ENCODE measurements at regions not wholly inside any gene's neighbourhood (a gene's known extent, or its start where the extent isn't known, plus 50 kb on each side); places are given as distances from the start of the nearest gene placed in this dataset.
"Not testable (repeated sequence)": the region's sequence is repeated elsewhere in the genome, so short reads cannot be mapped to it uniquely, and the experiment has no call there.

- no peak overlapping the region for H3K4me3 ChIP-seq (ENCODE audit: low read depth, low read length)
- DNase-seq (ENCODE audit: low read depth): no peak
- TF ChIP-seq MYC (IDR thresholded peaks at IDR 0.05; ENCODE audit: low read depth, low read length): no peak
- TF ChIP-seq, protein P1, sequence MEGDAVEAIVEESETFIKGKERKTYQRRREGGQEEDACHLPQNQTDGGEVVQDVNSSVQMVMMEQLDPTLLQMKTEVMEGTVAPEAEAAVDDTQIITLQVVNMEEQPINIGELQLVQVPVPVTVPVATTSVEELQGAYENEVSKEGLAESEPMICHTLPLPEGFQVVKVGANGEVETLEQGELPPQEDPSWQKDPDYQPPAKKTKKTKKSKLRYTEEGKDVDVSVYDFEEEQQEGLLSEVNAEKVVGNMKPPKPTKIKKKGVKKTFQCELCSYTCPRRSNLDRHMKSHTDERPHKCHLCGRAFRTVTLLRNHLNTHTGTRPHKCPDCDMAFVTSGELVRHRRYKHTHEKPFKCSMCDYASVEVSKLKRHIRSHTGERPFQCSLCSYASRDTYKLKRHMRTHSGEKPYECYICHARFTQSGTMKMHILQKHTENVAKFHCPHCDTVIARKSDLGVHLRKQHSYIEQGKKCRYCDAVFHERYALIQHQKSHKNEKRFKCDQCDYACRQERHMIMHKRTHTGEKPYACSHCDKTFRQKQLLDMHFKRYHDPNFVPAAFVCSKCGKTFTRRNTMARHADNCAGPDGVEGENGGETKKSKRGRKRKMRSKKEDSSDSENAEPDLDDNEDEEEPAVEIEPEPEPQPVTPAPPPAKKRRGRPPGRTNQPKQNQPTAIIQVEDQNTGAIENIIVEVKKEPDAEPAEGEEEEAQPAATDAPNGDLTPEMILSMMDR (IDR thresholded peaks at IDR 0.05; ENCODE audit: low read depth, low read length): no peak
- no peak for TF ChIP-seq POLR2A (IDR thresholded peaks at IDR 0.05; ENCODE audit: extremely low read depth, insufficient read length)
- TF ChIP-seq MAX (IDR thresholded peaks at IDR 0.05; ENCODE audit: low read depth, low read length): no peak
Measured at GRCh38 chr17:14575471-14575953, 274.6 kb downstream of the HS3ST3B1 start.

GRCh38 chr17:14560325-14560724 lies 259.4 kb downstream of the HS3ST3B1 start:
- H3K4me3 ChIP-seq (ENCODE audit: low read depth, low read length); DNase-seq (ENCODE audit: low read depth): not testable (repeated sequence)

GRCh38 chr17:14559264-14560119 lies 258.6 kb downstream of the HS3ST3B1 start:
- TF ChIP-seq MAX (IDR thresholded peaks at IDR 0.05; ENCODE audit: low read depth, low read length) (no peak), POLR2A (IDR thresholded peaks at IDR 0.05; ENCODE audit: extremely low read depth, insufficient read length) (no peak), MYC (IDR thresholded peaks at IDR 0.05; ENCODE audit: low read depth, low read length) (no peak)
- TF ChIP-seq, protein P1 (IDR thresholded peaks at IDR 0.05; ENCODE audit: low read depth, low read length): no peak
- no peak overlapping the region for H3K4me3 ChIP-seq (ENCODE audit: low read depth, low read length)
- DNase-seq (ENCODE audit: low read depth): peak; percentile 34

- no peak overlapping the region for H3K4me3 ChIP-seq (ENCODE audit: low read depth, low read length)
- TF ChIP-seq POLR2A (IDR thresholded peaks at IDR 0.05; ENCODE audit: extremely low read depth, insufficient read length): no peak
- peak; percentile 85 for TF ChIP-seq MAX (IDR thresholded peaks at IDR 0.05; ENCODE audit: low read depth, low read length)
- peak; percentile 57 for TF ChIP-seq MYC (IDR thresholded peaks at IDR 0.05; ENCODE audit: low read depth, low read length)
- TF ChIP-seq, protein P1 (IDR thresholded peaks at IDR 0.05; ENCODE audit: low read depth, low read length): no peak
- peak; percentile 67 for DNase-seq (ENCODE audit: low read depth)
Measured at GRCh38 chr17:14557480-14557879, 256.6 kb downstream of the HS3ST3B1 start.

- H3K4me3 ChIP-seq (ENCODE audit: low read depth, low read length): no peak overlapping the region
- TF ChIP-seq, protein P1 (IDR thresholded peaks at IDR 0.05; ENCODE audit: low read depth, low read length): no peak
- TF ChIP-seq POLR2A (IDR thresholded peaks at IDR 0.05; ENCODE audit: extremely low read depth, insufficient read length) (no peak), MAX (IDR thresholded peaks at IDR 0.05; ENCODE audit: low read depth, low read length) (no peak), MYC (IDR thresholded peaks at IDR 0.05; ENCODE audit: low read depth, low read length) (no peak)
- DNase-seq (ENCODE audit: low read depth): no peak
Measured at GRCh38 chr17:14553847-14554246, 253.0 kb downstream of the HS3ST3B1 start.

DNA sequence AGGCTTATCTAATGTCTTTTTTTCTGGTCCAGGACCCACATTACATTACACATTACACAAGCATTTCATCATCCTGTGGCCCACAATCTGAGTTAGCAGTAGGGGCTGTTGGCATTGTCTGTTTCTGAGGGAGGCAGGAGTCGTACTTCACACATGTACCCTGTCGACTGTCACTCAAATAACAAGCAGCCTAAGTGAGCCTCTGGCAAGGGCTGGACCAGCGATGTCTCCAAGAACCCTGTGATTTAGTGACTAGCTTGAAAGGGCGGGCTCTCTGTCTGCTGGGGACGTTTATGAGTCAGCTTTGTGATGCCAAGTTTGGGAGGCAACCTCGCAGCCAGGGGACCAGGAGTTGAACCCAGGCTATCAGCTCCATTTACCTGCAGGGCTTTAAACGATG lies 251.4 kb downstream of the HS3ST3B1 start:
- no peak overlapping the region for H3K4me3 ChIP-seq (ENCODE audit: low read depth, low read length)
- TF ChIP-seq POLR2A (IDR thresholded peaks at IDR 0.05; ENCODE audit: extremely low read depth, insufficient read length) (no peak), MAX (IDR thresholded peaks at IDR 0.05; ENCODE audit: low read depth, low read length) (no peak)
- TF ChIP-seq, protein P1 (IDR thresholded peaks at IDR 0.05; ENCODE audit: low read depth, low read length): no peak
- DNase-seq (ENCODE audit: low read depth): peak; percentile 25

Data from NB4 (cell line).